Central memory CD8-positive, alpha-beta T cell (primary cell): ENCODE measurements at regions not wholly inside any gene's neighbourhood (a gene's known extent, or its start where the extent isn't known, plus 50 kb on each side); places are given as distances from the start of the nearest gene placed in this dataset.
"Not testable (repeated sequence)": the region's sequence is repeated elsewhere in the genome, so short reads cannot be mapped to it uniquely, and the experiment has no call there.

Experiments
- ATAC-seq: fragments of 150-1000 bp; cut with Tn5 transposase; replicated peaks from 2 replicates; pipeline ENCODE4 v1.10.0; 2022; ENCODE audit warnings: mild to moderate bottlenecking, moderate FRiP score, moderate number of reproducible peaks; ENCODE audit not compliant: poor library complexity, severe bottlenecking; ENCODE audit errors: extremely low read depth
- DNase-seq, 2 donors: peaks; one replicate each; pipeline ENCODE4 v3.0.0; 2021; ENCODE audit warnings: low spot score in 2 of 2
- H3K27ac Mint-ChIP-seq: one replicate; pipeline ENCODE4 v1.8.0; 2022; ENCODE audit warnings: low read depth, mild to moderate bottlenecking, moderate library complexity, mixed read lengths
- H3K27me3 Mint-ChIP-seq: one replicate; pipeline ENCODE4 v1.8.0; 2022; ENCODE audit warnings: mixed read lengths
- H3K36me3 Mint-ChIP-seq: one replicate; pipeline ENCODE4 v1.8.0; 2022; ENCODE audit warnings: mild to moderate bottlenecking, moderate library complexity, mixed read lengths; ENCODE audit not compliant: insufficient read depth
- H3K4me1 Mint-ChIP-seq: one replicate; pipeline ENCODE4 v1.8.0; 2022; ENCODE audit warnings: mixed read lengths
- H3K4me3 Mint-ChIP-seq: one replicate; pipeline ENCODE4 v1.8.0; 2022; ENCODE audit warnings: mild to moderate bottlenecking, moderate library complexity, mixed read lengths
- H3K9me3 Mint-ChIP-seq: one replicate; pipeline ENCODE4 v1.8.0; 2022; ENCODE audit warnings: mixed read lengths

DNA sequence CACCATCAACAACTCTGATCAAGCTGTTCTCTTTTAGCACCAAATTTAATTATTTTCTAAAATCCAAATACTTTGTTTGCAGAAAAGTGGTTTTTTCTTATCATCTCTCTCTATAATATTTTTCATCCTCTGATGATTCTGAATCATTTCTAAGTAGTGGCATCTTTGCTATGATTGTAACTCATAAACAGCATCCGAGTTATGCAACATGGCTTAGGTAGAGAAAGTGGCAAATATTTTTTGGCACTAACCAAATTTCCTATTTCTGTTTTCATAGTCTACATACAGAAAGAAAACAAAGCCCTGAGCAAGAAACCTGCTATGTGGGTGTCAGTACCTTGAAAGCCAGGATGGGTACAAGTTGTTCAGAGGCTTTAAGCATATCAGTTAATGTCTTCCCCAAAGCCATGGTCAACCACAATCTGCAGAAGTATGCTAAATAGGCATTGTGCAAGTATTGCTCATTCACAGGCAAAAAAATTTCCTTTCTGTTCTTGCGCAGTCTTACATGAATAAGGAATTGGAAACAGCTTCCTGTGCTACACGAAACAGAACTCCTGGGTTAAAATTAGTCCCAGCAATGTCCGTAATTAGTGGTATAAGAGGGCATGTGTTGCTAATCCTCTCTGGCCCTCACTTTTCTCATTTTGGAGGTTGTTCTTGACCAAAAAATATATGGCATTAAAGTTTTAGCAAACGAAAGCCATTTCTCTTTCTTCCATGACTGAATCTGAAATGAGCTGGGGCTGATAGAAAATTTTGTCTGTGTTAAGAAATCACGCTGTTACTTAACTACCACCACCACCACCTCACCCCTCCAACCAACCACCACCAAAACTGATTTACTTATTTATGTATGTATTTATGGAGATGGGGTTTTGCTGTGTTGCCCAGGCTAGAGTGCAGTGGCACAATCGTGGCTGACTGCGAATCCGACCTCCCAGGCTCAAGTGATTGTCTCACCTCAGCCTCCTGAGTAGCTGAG, 325.6 kb upstream of the MAGI2 start:
- Mint-ChIP-seq H3K36me3 (no peaks in the 10 kb centered on the region), H3K27me3 (no peaks in the 10 kb centered on the region), H3K4me3 (no peak overlapping the region), H3K9me3 (peaks cover 11% of the 10 kb centered on the region), H3K27ac (no peak overlapping the region), H3K4me1 (no peaks in the 10 kb centered on the region)
- DNase-seq (no peak), ATAC-seq (no peak)

DNA sequence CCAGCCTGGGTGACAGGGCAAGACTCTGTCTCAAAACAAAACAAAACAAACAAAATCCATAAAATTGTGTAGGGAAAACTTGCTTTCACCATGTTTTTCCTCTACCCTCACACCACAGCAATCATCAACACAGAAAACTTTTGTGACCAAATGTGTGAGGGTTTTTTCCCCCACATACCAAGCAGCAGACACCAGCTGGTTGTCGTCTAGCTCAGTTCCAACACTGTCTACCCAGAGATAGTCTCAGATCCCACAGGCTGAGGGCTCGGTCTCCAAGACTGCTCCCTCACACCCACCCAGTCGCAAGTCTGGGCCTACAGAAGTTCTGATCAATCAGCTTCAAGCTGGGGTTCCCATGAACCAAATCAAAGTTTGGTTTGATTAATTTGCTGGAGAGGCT, 322.4 kb upstream of the MAGI2 start:
- H3K4me3 Mint-ChIP-seq = no peak overlapping the region
- no peak for ATAC-seq
- no peaks in the 10 kb centered on the region for H3K27me3 Mint-ChIP-seq
- peaks cover 6% of the 10 kb centered on the region for H3K9me3 Mint-ChIP-seq
- H3K4me1 Mint-ChIP-seq = no peaks in the 10 kb centered on the region
- H3K27ac Mint-ChIP-seq = no peak overlapping the region
- DNase-seq = no peak
- H3K36me3 Mint-ChIP-seq = no peaks in the 10 kb centered on the region

DNA sequence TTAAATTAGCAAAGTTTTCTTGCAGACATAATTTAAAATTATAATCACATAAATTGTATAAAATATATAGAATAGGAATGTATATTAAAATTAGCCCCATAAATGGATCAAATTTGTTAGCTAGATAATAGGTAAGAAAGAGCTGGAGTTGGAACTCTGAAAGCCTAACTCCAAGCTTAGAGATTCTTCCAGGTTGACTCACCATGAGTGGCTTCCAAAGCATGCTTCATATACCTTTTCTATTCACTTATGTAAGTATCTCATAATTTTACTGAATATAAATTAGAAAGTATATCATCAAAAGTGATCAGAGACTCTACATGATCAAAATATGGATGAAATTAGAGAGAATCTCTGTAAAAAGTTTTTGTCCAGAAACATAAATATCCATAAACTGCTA, 320.7 kb upstream of the MAGI2 start:
- Mint-ChIP-seq H3K27ac (no peak overlapping the region), H3K9me3 (peaks cover 14% of the 10 kb centered on the region), H3K4me3 (no peak overlapping the region), H3K27me3 (no peaks in the 10 kb centered on the region), H3K4me1 (no peaks in the 10 kb centered on the region), H3K36me3 (no peaks in the 10 kb centered on the region)
- DNase-seq = no peak
- ATAC-seq = no peak

DNA sequence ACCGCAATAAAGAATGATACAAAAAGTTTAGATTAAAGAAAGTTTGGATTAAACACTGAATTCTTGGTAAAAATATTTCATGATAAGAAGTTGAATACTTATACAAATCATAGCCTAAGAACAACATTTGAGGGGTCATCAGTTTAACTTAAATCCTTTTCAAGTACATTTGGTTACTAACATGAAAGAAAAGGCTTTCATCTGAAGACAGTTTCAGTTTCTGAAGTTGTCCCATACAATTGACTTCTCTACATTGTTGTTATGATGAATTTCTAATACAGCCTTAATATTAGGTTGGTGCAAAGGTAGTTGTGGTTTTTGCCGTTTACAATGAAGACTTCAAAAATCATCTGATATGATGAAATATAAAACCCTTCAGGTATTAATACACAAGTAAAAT, 317.5 kb upstream of the MAGI2 start:
- H3K27me3 Mint-ChIP-seq = no peaks in the 10 kb centered on the region
- no peaks in the 10 kb centered on the region for H3K36me3 Mint-ChIP-seq
- DNase-seq = no peak
- H3K4me1 Mint-ChIP-seq = no peaks in the 10 kb centered on the region
- H3K27ac Mint-ChIP-seq = no peak overlapping the region
- H3K4me3 Mint-ChIP-seq = no peak overlapping the region
- H3K9me3 Mint-ChIP-seq = peaks cover 9% of the 10 kb centered on the region
- ATAC-seq = no peak

DNA sequence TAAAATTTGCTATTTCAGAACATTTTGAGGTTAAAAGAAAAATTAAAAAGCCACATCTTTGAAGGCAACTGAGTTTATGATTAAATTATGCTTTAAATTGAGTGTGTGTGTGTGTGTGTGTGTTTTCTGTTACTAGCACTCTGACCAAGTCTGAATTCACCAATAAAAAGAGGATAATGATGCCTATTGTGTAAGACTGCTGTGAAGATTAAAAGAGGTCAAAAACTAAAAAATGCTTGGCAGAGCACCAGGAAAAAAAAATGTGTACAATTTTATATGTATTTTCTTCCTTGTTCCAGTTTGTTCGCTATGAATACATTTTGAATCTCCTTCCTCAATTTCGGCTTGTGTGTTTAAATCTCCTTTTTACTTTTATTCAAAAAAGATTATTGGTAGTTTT, 316.6 kb upstream of the MAGI2 start:
- Mint-ChIP-seq H3K27me3 (no peaks in the 10 kb centered on the region), H3K27ac (no peak overlapping the region), H3K4me1 (no peaks in the 10 kb centered on the region), H3K36me3 (no peaks in the 10 kb centered on the region), H3K4me3 (no peak overlapping the region), H3K9me3 (peaks cover 8% of the 10 kb centered on the region)
- DNase-seq (no peak), ATAC-seq (no peak)

DNA sequence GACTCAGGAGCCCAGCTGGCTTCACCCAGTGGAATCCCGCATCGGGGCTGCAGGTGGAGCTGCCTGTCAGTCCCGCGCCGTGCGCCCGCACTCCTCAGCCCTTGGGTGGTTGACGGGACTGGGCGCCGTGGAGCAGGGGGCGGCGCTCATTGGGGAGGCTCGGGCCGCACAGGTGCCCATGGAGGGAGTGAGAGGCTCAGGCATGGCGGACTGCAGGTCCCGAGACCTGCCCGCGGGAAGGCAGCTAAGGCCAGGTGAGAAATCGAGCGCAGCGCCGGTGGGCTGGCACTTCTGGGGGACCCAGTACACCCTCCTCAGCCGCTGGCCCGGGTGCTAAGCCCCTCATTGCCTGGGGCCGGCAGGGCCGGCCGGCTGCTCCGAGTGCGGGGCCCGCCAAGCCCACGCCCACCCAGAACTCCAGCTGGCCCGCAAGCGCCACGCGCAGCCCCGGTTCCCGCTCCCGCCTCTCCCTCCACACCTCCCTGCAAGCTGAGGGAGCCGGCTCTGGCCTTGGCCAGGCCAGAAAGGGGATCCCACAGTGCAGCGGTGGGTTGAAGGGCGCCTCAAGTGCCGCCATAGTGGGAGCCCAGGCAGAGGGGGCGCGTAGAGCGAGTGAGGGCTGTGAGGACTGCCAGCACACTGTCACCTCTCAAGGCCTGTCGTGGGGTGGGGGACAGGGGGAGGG, 314.6 kb upstream of the MAGI2 start:
- DNase-seq, H3K4me3 Mint-ChIP-seq, H3K27me3 Mint-ChIP-seq, H3K27ac Mint-ChIP-seq, H3K4me1 Mint-ChIP-seq, H3K36me3 Mint-ChIP-seq, ATAC-seq: not testable (repeated sequence)
- peaks cover 14% of the 10 kb centered on the region for H3K9me3 Mint-ChIP-seq

DNA sequence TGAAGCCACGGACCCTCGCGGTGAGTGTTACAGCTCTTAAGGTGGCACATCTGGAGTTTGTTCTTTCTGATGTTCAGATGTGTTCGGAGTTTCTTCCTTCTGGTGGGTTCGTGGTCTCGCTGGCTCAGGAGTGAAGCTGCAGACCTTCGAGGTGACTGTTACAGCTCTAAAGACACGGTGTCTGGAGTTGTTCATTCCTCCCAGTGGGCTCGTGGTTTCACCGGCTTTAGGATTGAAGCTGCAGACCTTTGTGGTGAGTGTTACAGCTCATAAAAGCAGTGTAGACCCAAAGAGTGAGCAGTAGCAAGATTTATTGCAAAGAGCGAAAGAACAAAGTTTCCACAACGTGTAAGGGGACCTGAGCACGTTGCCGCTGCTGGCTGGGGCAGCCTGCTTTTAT, 313.7 kb upstream of the MAGI2 start:
- H3K27ac Mint-ChIP-seq, H3K4me3 Mint-ChIP-seq, H3K4me1 Mint-ChIP-seq, H3K27me3 Mint-ChIP-seq, ATAC-seq, DNase-seq, H3K36me3 Mint-ChIP-seq: not testable (repeated sequence)
- peaks cover 14% of the 10 kb centered on the region for H3K9me3 Mint-ChIP-seq

DNA sequence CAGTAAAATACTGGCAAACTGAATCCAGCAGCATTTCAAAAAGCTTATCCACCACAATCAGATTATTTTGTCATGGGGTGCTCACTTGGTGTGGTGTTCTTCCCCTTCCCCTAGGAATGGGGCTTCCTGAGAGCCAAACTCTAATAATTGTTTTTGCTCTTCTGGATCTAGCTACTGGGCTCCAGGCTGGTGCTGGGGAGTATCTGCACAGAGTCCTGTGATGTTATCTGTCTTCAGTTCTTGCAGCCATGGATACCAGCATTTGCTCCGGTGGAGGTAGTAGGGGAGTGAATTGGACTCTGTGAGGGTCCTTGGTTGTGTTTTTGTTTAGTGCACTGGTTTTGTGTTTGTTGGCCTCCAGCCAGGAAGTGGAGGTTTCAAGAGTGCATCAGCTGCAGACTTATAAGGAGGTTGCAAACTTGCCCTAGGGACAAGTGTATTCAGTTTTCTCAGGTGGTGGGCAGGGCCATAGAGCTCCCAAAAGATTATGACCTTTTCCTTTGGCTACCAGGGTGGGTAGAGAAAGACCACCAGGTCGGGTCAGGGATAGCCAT, 308.5 kb upstream of the MAGI2 start:
- Mint-ChIP-seq H3K27ac (no peak overlapping the region), H3K4me3 (no peak overlapping the region), H3K9me3 (peaks cover 30% of the 10 kb centered on the region), H3K4me1 (no peaks in the 10 kb centered on the region), H3K27me3 (no peaks in the 10 kb centered on the region), H3K36me3 (no peaks in the 10 kb centered on the region)
- DNase-seq (no peak), ATAC-seq (no peak)

DNA sequence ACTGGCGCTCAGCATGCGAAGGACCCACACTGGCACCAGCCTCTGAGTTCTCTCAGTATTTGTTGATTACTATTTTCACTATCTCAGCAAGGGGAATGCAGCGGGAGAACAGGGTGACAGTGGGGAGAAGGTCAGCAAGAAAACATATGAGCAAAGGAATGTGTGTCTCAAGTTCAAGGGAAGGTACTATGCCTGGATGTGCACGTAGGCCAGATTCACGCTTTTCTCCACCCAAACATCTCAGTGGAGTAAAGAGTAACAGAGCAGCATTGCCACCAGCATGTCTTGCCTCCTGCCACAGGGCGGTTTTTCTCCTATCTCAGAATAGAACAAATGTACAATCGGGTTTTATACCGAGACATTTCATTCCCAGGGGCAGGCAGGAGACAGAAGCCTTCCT, 297.5 kb upstream of the MAGI2 start:
- H3K27ac Mint-ChIP-seq, DNase-seq, H3K36me3 Mint-ChIP-seq, H3K4me3 Mint-ChIP-seq, H3K27me3 Mint-ChIP-seq, H3K4me1 Mint-ChIP-seq, ATAC-seq: not testable (repeated sequence)
- H3K9me3 Mint-ChIP-seq = peaks cover 26% of the 10 kb centered on the region

DNA sequence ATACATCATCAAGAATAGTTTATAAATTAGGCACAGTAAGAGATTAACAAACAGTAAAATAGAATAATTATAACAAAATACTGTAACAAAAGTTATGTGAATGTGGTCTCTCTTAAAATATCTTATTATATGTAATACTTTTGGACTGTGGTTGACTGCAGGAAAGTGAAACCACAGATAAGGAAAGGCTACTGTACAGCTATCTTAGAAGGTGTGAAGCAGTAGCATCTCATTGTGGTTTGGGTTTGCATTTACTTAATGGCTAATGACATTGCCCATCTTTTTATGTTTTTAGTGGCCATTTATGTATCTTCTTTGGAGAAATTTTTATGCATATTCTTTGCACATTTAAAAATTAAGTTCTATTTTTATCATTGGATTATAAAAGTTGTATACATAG, 296.4 kb upstream of the MAGI2 start:
- H3K36me3 Mint-ChIP-seq = no peaks in the 10 kb centered on the region
- no peak for DNase-seq
- peaks cover 17% of the 10 kb centered on the region for H3K9me3 Mint-ChIP-seq
- no peaks in the 10 kb centered on the region for H3K27me3 Mint-ChIP-seq
- H3K27ac Mint-ChIP-seq = no peak overlapping the region
- ATAC-seq = no peak
- H3K4me1 Mint-ChIP-seq = no peaks in the 10 kb centered on the region
- H3K4me3 Mint-ChIP-seq = no peak overlapping the region

DNA sequence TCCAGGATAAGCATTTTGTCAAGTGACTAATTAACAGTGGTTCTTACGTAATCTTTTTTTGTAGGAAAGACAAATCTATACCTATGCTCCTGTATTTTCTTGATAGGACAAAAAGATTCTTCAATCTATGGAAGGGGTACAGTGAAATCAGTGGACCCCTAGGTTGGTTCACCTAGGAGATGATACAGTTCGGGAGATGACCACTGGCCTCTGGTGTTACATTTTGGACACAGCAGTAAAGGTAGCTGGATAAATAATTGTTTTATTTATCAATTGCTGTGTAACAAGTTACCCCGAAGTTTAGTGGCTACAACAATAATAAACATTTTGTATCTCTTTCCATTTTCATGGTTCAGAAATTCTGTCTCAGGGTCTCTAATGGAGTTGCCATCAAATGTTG, 288.2 kb upstream of the MAGI2 start:
- Mint-ChIP-seq H3K27ac (no peak overlapping the region), H3K9me3 (peaks cover 7% of the 10 kb centered on the region), H3K4me3 (no peak overlapping the region), H3K27me3 (no peaks in the 10 kb centered on the region), H3K36me3 (no peaks in the 10 kb centered on the region), H3K4me1 (no peaks in the 10 kb centered on the region)
- ATAC-seq = no peak
- no peak for DNase-seq

DNA sequence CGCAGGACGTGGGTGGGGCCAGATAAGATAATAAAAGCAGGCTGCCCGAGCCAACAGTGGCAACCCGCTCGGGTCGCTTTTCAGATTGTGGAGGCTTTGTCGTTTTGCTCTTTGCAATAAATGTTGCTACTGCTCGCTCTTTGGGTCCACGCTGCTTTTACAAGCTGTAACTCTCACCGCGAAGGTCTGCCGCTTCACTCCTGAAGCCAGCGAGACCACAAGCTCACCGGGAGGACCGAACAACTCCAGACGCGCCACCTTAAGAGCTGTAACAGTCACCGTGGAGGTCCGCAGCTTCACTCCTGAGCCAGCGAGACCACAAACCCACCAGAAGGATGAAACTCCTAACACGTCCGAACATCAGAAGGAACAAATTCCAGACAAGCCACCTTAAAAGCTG, 286.6 kb upstream of the MAGI2 start:
- peaks cover 12% of the 10 kb centered on the region for H3K9me3 Mint-ChIP-seq

More for the DNA sequence above, 286.6 kb upstream of the MAGI2 start:
- ATAC-seq (no peak), DNase-seq (no peak)
- H3K4me3 Mint-ChIP-seq = no peak overlapping the region
- H3K36me3 Mint-ChIP-seq = no peaks in the 10 kb centered on the region
- no peaks in the 10 kb centered on the region for H3K27me3 Mint-ChIP-seq
- no peaks in the 10 kb centered on the region for H3K4me1 Mint-ChIP-seq
- no peak overlapping the region for H3K27ac Mint-ChIP-seq
